DOHH2 (cell line): ENCODE measurements at regions not wholly inside any gene's neighbourhood (a gene's known extent, or its start where the extent isn't known, plus 50 kb on each side); places are given as distances from the start of the nearest gene placed in this dataset.

Experiments
- H3F3A ChIP-seq: fragments of 200-600 bp; sonication (generic), shearing (Covaris generic); 2 replicates; pipeline ENCODE4 v1.6.0; 2016; ENCODE audit warnings: antibody characterized with exemption, mild to moderate bottlenecking; ENCODE audit not compliant: control insufficient read depth, insufficient read depth
- H3K27ac ChIP-seq: fragments of 200-600 bp; sonication (generic); 2 replicates; pipeline ENCODE4 v1.5.1; 2014; ENCODE audit warnings: low read depth, mild to moderate bottlenecking, low read length, moderate library complexity
- H3K27me3 ChIP-seq: fragments of 200-600 bp; sonication (generic); 2 replicates; pipeline ENCODE4 v1.6.1; 2014; ENCODE audit warnings: mild to moderate bottlenecking, low read length, mixed read lengths; ENCODE audit not compliant: control insufficient read depth
- H3K36me3 ChIP-seq: fragments of 200-600 bp; sonication (generic); 2 replicates; pipeline ENCODE4 v1.6.1; 2014; ENCODE audit warnings: mild to moderate bottlenecking, low read length, moderate library complexity, mixed read lengths; ENCODE audit not compliant: control insufficient read depth
- H3K4me1 ChIP-seq: fragments of 200-600 bp; sonication (generic); 2 replicates; pipeline ENCODE4 v1.6.1; 2014; ENCODE audit warnings: mild to moderate bottlenecking, low read length, mixed read lengths; ENCODE audit not compliant: control insufficient read depth
- H3K4me2 ChIP-seq: fragments of 200-600 bp; sonication (generic); 2 replicates; pipeline ENCODE4 v1.6.0; 2014; ENCODE audit warnings: mild to moderate bottlenecking, low read length, moderate library complexity
- H3K4me3 ChIP-seq: fragments of 200-600 bp; sonication (generic); 2 replicates; pipeline ENCODE4 v1.5.1; 2014; ENCODE audit warnings: mild to moderate bottlenecking, low read length, mixed read lengths
- H3K79me2 ChIP-seq: fragments of 200-600 bp; sonication (generic); 2 replicates; pipeline ENCODE4 v1.6.1; 2014; ENCODE audit warnings: mild to moderate bottlenecking, low read length, mixed read lengths; ENCODE audit not compliant: control insufficient read depth
- H3K9me2 ChIP-seq: fragments of 200-600 bp; sonication (generic); replicated peaks from 2 replicates; pipeline ENCODE4 v1.6.1; 2014; ENCODE audit warnings: mild to moderate bottlenecking, low read length, mixed read lengths; ENCODE audit not compliant: control insufficient read depth
- H3K9me3 ChIP-seq: fragments of 200-600 bp; sonication (generic); 2 replicates; pipeline ENCODE4 v1.6.1; 2014; ENCODE audit warnings: antibody characterized with exemption, low read length, mixed read lengths; ENCODE audit not compliant: control insufficient read depth, insufficient read depth
- H4K20me1 ChIP-seq: fragments of 200-600 bp; sonication (generic); 2 replicates; pipeline ENCODE4 v1.6.0; 2014; ENCODE audit warnings: low read depth, mild to moderate bottlenecking, antibody characterized with exemption, low read length, moderate library complexity; ENCODE audit not compliant: control insufficient read depth, insufficient read depth
- CTCF ChIP-seq: fragments of 200-600 bp; sonication (generic); IDR thresholded peaks from one replicate; pipeline ENCODE4 v1.5.1; 2014; ENCODE audit warnings: antibody characterized with exemption, mild to moderate bottlenecking, low read depth, low read length; ENCODE audit not compliant: poor library complexity, severe bottlenecking
- EZH2phosphoT487 ChIP-seq: fragments of 200-600 bp; sonication (generic); IDR thresholded peaks from 2 replicates; pipeline ENCODE4 v1.6.1; 2017; ENCODE audit warnings: borderline replicate concordance, mild to moderate bottlenecking, antibody characterized with exemption, low read length, moderate library complexity, mixed read lengths

GRCh38 chr3:96488708-96489107 lies 325.7 kb upstream of the EPHA6 start:
- TF ChIP-seq CTCF (no peak), EZH2phosphoT487 (no peak)
- no peak overlapping the region for H3K4me3 ChIP-seq

GRCh38 chr3:96491023-96491422 lies 323.4 kb upstream of the EPHA6 start:
- H3K9me2 ChIP-seq, result no peaks in the 10 kb centered on the region
- no peak overlapping the region for H3K4me3 ChIP-seq
- H3K4me2 ChIP-seq, result no peak overlapping the region
- H3K36me3 ChIP-seq, result no peaks in the 10 kb centered on the region
- no peak for TF ChIP-seq EZH2phosphoT487
- TF ChIP-seq CTCF, result no peak
- H3K27me3 ChIP-seq, result no peaks in the 10 kb centered on the region
- no peaks in the 10 kb centered on the region for H3K79me2 ChIP-seq
- no peaks in the 10 kb centered on the region for H3K4me1 ChIP-seq
- H3K27ac ChIP-seq, result no peak overlapping the region
- H3K9me3 ChIP-seq, result no peaks in the 10 kb centered on the region; the same call in 1 of the 2 replicates
- H3F3A ChIP-seq, result no peaks in the 10 kb centered on the region
- H4K20me1 ChIP-seq, result no peaks in the 10 kb centered on the region

More at GRCh38 chr3:96488708-96489107, 325.7 kb upstream of the EPHA6 start:
- Histone ChIP-seq H3K27ac (no peak overlapping the region), H3K9me3 (no peaks in the 10 kb centered on the region; the same call in 1 of the 2 replicates), H3K4me1 (no peaks in the 10 kb centered on the region), H3K79me2 (no peaks in the 10 kb centered on the region), H3F3A (no peaks in the 10 kb centered on the region), H3K27me3 (no peaks in the 10 kb centered on the region), H3K36me3 (no peaks in the 10 kb centered on the region), H3K9me2 (no peaks in the 10 kb centered on the region), H3K4me2 (no peak overlapping the region), H4K20me1 (no peaks in the 10 kb centered on the region)

- Histone ChIP-seq H3K27ac (no peak overlapping the region), H3K4me3 (no peak overlapping the region), H3K4me1 (no peaks in the 10 kb centered on the region), H3K4me2 (no peak overlapping the region), H3K9me3 (no peaks in the 10 kb centered on the region; the same call in 1 of the 2 replicates), H3K9me2 (no peaks in the 10 kb centered on the region), H3F3A (no peaks in the 10 kb centered on the region), H4K20me1 (no peaks in the 10 kb centered on the region), H3K36me3 (no peaks in the 10 kb centered on the region), H3K79me2 (no peaks in the 10 kb centered on the region), H3K27me3 (no peaks in the 10 kb centered on the region)
- no peak for TF ChIP-seq EZH2phosphoT487
- no peak for TF ChIP-seq CTCF
These were observed 322.5 kb upstream of the EPHA6 start for GRCh38 chr3:96491868-96492267.
